Type B pancreatic cell (in vitro differentiated cells): ENCODE measurements at regions not wholly inside any gene's neighbourhood (a gene's known extent, or its start where the extent isn't known, plus 50 kb on each side); places are given as distances from the start of the nearest gene placed in this dataset.
"Not testable (repeated sequence)": the region's sequence is repeated elsewhere in the genome, so short reads cannot be mapped to it uniquely, and the experiment has no call there.

Source experiments
- DNase-seq: peaks from one replicate; pipeline ENCODE4 v3.0.0; 2021; ENCODE audit warnings: mixed read lengths; ENCODE audit not compliant: unreplicated experiment; ENCODE audit errors: extremely low spot score
- H3K27ac Mint-ChIP-seq: 2 replicates; pipeline ENCODE4 v1.8.0; 2021; ENCODE audit warnings: mild to moderate bottlenecking, mixed read lengths
- H3K27me3 Mint-ChIP-seq: 2 replicates; pipeline ENCODE4 v1.8.0; 2021; ENCODE audit warnings: mixed read lengths
- H3K36me3 Mint-ChIP-seq: 2 replicates; pipeline ENCODE4 v1.8.0; 2021; ENCODE audit warnings: mixed read lengths
- H3K4me1 Mint-ChIP-seq: one replicate; pipeline ENCODE4 v1.8.0; 2021; ENCODE audit warnings: mixed read lengths; ENCODE audit not compliant: unreplicated experiment
- H3K4me3 Mint-ChIP-seq: 2 replicates; pipeline ENCODE4 v1.8.0; 2021; ENCODE audit warnings: mild to moderate bottlenecking, mixed read lengths
- H3K9me3 Mint-ChIP-seq: 2 replicates; pipeline ENCODE4 v1.8.0; 2021; ENCODE audit warnings: mixed read lengths
- TF ChIP-seq, protein P1 (sequence below): fragments of 200-600 bp; sonication (generic); conservative IDR thresholded peaks from 2 replicates; pipeline ENCODE4 v1.5.0; 2021; ENCODE audit warnings: antibody characterized with exemption, mild to moderate bottlenecking

DNA sequence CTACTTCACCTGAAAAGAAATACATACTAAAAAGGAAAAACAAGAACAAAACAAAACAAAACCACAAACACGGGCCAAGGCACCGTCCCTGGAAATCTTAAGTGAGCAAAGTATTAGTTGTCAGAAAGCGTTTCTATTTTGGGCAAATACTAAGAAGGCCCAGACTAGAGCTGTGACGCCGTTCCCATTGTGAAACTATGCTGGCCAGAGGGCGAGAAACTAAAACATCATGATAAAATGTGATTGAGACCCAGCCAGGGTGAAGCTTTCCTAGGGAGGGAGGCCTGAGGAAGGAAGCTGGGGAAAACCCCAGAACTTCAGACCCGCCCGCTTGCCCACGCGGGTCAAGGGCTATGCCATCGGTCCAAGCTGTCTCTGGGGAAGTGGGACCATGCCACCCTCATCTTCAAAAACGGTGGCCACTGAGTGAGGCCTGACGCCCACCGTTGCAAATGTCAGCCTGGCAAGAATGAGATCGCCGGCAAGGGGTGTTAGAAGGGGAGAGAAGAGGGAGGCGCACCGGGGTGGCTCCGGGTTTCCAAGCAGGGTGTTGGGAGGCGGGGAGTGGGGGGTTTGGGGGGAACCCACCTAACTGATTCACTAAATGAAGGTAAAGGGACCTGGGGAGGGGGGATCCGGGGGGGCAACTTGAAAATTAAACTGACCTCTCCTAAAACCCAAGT is 1950.9 kb upstream of the DEFB115 start:
- Mint-ChIP-seq H3K27me3 (no peaks in the 10 kb centered on the region), H3K27ac (no peak overlapping the region), H3K9me3 (peaks cover 38% of the 10 kb centered on the region), H3K36me3 (no peaks in the 10 kb centered on the region), H3K4me3 (no peak overlapping the region), H3K4me1 (no peaks in the 10 kb centered on the region)
- DNase-seq: no peak
- TF ChIP-seq, protein P1, sequence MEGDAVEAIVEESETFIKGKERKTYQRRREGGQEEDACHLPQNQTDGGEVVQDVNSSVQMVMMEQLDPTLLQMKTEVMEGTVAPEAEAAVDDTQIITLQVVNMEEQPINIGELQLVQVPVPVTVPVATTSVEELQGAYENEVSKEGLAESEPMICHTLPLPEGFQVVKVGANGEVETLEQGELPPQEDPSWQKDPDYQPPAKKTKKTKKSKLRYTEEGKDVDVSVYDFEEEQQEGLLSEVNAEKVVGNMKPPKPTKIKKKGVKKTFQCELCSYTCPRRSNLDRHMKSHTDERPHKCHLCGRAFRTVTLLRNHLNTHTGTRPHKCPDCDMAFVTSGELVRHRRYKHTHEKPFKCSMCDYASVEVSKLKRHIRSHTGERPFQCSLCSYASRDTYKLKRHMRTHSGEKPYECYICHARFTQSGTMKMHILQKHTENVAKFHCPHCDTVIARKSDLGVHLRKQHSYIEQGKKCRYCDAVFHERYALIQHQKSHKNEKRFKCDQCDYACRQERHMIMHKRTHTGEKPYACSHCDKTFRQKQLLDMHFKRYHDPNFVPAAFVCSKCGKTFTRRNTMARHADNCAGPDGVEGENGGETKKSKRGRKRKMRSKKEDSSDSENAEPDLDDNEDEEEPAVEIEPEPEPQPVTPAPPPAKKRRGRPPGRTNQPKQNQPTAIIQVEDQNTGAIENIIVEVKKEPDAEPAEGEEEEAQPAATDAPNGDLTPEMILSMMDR: no peak

DNA sequence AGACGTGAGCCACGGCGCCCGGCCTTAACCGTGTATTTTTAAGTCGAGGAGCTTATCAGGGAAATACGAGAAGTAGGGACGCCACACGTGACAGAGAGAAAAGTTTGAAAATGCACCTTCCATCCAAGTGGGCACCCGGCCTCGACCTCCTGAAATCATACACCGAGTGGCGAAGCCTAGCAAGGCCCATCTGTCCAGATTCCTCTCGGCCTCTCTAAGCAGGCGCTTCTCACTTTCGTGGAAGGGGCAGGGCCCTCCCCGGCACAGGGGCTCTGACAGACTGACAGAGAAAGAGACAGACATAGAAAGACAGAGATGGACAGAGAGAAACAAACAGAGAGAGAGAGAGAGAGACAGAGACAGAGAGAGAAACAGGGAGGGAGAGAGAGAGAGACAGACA is 1950.0 kb upstream of the DEFB115 start:
- not testable (repeated sequence) for H3K27me3 Mint-ChIP-seq, H3K27ac Mint-ChIP-seq, H3K36me3 Mint-ChIP-seq, H3K4me1 Mint-ChIP-seq, H3K4me3 Mint-ChIP-seq, DNase-seq
- peaks cover 38% of the 10 kb centered on the region for H3K9me3 Mint-ChIP-seq

DNA sequence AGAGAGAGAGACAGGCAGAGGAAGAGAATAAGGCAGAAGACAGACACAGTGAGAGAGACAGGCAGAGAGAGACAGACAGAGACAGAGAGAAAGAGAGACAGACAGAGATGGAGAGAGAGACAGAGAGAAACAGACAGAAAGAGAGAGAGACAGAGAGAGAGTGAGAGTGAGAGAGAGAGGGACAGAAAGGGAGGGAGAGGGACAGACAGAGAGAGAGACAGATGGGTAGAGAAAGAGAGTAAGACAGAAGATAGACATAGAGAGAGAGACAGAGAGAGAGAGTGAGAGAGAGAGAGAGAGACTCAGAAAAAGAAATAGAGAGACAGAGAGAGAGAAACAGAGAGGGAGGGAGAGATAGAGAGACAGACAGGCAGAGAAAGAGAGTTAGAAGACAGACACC is 1948.5 kb upstream of the DEFB115 start:
- DNase-seq, H3K27ac Mint-ChIP-seq, H3K4me3 Mint-ChIP-seq, H3K36me3 Mint-ChIP-seq, H3K27me3 Mint-ChIP-seq, H3K4me1 Mint-ChIP-seq: not testable (repeated sequence)
- peaks cover 33% of the 10 kb centered on the region for H3K9me3 Mint-ChIP-seq

DNA sequence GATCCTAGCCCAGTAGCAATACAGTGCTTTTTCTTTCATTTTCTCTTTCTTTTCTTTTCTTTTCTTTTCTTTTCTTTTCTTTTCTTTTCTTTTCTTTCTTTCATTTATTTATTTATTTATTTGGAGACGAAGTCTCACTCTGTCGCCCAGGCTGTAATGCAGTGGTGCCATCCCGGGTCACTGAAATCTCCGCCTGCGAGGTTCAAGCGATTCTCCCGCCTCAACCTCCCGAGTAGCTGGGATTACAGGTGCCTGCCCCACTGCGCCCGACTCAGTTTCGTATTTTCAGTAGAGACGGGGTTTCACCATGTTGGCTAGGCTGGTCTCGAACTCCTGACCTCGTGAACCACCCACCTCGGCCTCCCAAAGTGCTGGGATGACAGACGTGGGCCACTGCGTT is 1948.0 kb upstream of the DEFB115 start:
- DNase-seq, H3K27ac Mint-ChIP-seq, H3K36me3 Mint-ChIP-seq, H3K4me3 Mint-ChIP-seq, H3K4me1 Mint-ChIP-seq, H3K27me3 Mint-ChIP-seq: not testable (repeated sequence)
- H3K9me3 Mint-ChIP-seq: peaks cover 34% of the 10 kb centered on the region

DNA sequence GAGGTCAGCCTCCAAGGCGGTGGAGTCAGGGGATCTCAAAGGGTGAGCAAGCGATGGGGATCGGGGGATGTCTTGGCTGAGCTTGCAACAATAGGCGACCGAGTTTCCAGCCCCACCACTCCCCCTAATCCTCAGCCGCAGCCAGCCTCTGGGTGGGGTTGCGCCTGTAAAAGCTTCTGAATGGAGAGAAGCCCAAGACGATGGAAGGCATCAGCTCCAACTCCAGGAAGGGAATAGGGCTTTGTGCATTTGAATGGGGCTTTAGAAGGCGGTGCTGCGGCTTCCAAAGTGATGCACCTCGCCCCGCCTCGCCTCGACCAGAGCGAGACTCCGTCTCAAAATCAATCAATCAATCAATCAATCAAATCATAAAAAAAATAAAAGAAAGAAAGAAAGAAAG is 1946.4 kb upstream of the DEFB115 start:
- H3K9me3 Mint-ChIP-seq: peaks cover 20% of the 10 kb centered on the region
- DNase-seq, H3K27ac Mint-ChIP-seq, H3K4me3 Mint-ChIP-seq, H3K36me3 Mint-ChIP-seq, H3K4me1 Mint-ChIP-seq, H3K27me3 Mint-ChIP-seq: not testable (repeated sequence)

DNA sequence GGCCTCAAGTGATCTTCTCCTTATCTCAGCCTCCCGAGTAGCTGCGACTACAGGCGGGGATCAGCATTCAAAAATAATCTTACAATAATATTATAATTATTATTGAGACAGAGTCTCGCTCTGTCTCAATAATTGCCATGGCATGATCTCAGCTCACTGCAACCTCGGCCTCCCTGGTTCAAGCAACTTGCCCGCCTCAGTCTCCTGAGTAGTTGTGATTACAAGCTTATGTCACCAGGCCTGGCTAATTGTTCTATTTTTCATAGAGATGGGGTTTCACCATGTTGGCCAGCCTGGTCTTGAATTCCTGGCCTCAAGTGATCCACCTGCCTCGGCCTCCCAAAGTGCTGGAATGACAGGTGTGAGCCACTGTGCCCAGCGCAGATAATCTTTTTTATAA is 1944.8 kb upstream of the DEFB115 start:
- not testable (repeated sequence) for H3K4me3 Mint-ChIP-seq, H3K27ac Mint-ChIP-seq, H3K4me1 Mint-ChIP-seq, DNase-seq, H3K36me3 Mint-ChIP-seq, H3K27me3 Mint-ChIP-seq
- H3K9me3 Mint-ChIP-seq: peaks cover 16% of the 10 kb centered on the region

DNA sequence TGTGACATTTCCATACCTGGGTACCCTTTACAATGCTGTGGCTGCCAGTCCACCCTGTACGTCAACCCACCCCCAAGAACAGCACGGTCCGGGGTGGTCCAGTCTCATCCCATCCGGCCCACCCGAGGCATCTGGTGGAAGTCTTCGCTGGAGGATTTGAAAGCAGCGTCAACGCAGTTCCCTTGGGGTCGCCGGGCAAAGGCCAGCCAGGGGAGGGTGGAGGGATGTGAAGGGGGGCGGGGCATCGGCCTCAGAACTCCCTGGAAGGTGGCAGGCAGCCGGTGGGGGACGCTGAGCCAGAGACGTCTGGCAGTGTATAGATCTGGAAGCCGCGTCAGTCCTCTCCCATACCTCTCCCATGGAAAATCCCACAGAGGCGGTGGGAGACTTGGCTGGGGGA is 1944.0 kb upstream of the DEFB115 start:
- no peaks in the 10 kb centered on the region for H3K36me3 Mint-ChIP-seq
- no peaks in the 10 kb centered on the region for H3K27me3 Mint-ChIP-seq
- no peak overlapping the region for H3K4me3 Mint-ChIP-seq
- no peaks in the 10 kb centered on the region for H3K4me1 Mint-ChIP-seq
- H3K27ac Mint-ChIP-seq: no peak overlapping the region
- no peak for DNase-seq
- TF ChIP-seq, protein P1: no peak
- peaks cover 9% of the 10 kb centered on the region for H3K9me3 Mint-ChIP-seq

DNA sequence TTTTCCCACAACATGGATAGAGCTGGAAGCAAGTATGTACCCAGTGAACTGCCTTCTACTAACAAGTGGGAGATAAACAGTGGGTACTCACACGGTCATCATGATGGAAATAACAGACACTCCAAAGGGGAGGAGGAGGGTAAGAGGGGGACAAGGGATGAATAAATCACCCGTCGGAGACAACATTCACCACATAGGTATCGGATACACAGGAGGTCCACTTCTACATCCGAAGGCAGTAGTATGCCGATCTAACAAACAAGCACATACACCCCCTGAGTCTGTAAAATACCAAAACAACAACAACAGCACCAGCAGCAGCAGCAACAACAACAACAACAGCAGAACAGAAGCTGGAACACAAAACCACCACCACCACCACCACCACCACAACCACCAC is 1943.2 kb upstream of the DEFB115 start:
- H3K9me3 Mint-ChIP-seq: peaks cover 4% of the 10 kb centered on the region
- no peak overlapping the region for H3K27ac Mint-ChIP-seq
- H3K4me1 Mint-ChIP-seq: no peaks in the 10 kb centered on the region
- TF ChIP-seq, protein P1: no peak
- DNase-seq: no peak
- H3K4me3 Mint-ChIP-seq: no peak overlapping the region
- H3K27me3 Mint-ChIP-seq: no peaks in the 10 kb centered on the region
- H3K36me3 Mint-ChIP-seq: no peaks in the 10 kb centered on the region
